ENCODE measurements at regions not wholly inside any gene's neighbourhood (a gene's known extent, or its start where the extent isn't known, plus 50 kb on each side); places are given as distances from the start of the nearest gene placed in this dataset.
"Not testable (repeated sequence)": the region's sequence is repeated elsewhere in the genome, so short reads cannot be mapped to it uniquely, and the experiment has no call there.

GRCh38 chr4:30837861-30838260 is 117.7 kb downstream of the PCDH7 start:
- no peak for DNase-seq (ENCODE audit: low spot score)

- DNase-seq (ENCODE audit: low spot score), result no peak
These were observed 118.2 kb downstream of the PCDH7 start for GRCh38 chr4:30838331-30838730.

- DNase-seq (ENCODE audit: low spot score), result peak; percentile 47
These were observed 119.7 kb downstream of the PCDH7 start for GRCh38 chr4:30839583-30840520.

- DNase-seq (ENCODE audit: low spot score), result peak; percentile 22
These were observed 120.4 kb downstream of the PCDH7 start for GRCh38 chr4:30840571-30840970.

GRCh38 chr4:30842142-30842541 is 122.0 kb downstream of the PCDH7 start:
- no peak for DNase-seq (ENCODE audit: low spot score)

GRCh38 chr4:30842689-30843088 is 122.5 kb downstream of the PCDH7 start:
- no peak for DNase-seq (ENCODE audit: low spot score)

GRCh38 chr4:30844861-30845582 is 124.9 kb downstream of the PCDH7 start:
- no peak for DNase-seq (ENCODE audit: low spot score)

- DNase-seq (ENCODE audit: low spot score), result no peak
These were observed 127.0 kb downstream of the PCDH7 start for GRCh38 chr4:30847167-30847566.

GRCh38 chr4:30847958-30848357 is 127.8 kb downstream of the PCDH7 start:
- no peak for DNase-seq (ENCODE audit: low spot score)

GRCh38 chr4:30854531-30854930 is 134.4 kb downstream of the PCDH7 start:
- no peak for DNase-seq (ENCODE audit: low spot score)

- no peak for DNase-seq (ENCODE audit: low spot score)
These were observed 135.1 kb downstream of the PCDH7 start for GRCh38 chr4:30855232-30855631.

- DNase-seq (ENCODE audit: low spot score), result no peak
These were observed 136.8 kb downstream of the PCDH7 start for GRCh38 chr4:30856795-30857564.

- no peak for DNase-seq (ENCODE audit: low spot score)
These were observed 140.8 kb downstream of the PCDH7 start for GRCh38 chr4:30860978-30861377.

GRCh38 chr4:30862196-30862595 is 142.0 kb downstream of the PCDH7 start:
- no peak for DNase-seq (ENCODE audit: low spot score)

GRCh38 chr4:30863021-30863420 is 142.9 kb downstream of the PCDH7 start:
- DNase-seq (ENCODE audit: low spot score), result no peak

- no peak for DNase-seq (ENCODE audit: low spot score)
These were observed 145.5 kb downstream of the PCDH7 start for GRCh38 chr4:30865691-30866090.

- no peak for DNase-seq (ENCODE audit: low spot score)
These were observed 146.2 kb downstream of the PCDH7 start for GRCh38 chr4:30866346-30866745.

GRCh38 chr4:30866907-30867306 is 146.7 kb downstream of the PCDH7 start:
- DNase-seq (ENCODE audit: low spot score), result no peak

GRCh38 chr4:30867427-30867826 is 147.3 kb downstream of the PCDH7 start:
- peak; percentile 17 for DNase-seq (ENCODE audit: low spot score)

GRCh38 chr4:30868111-30868895 is 148.1 kb downstream of the PCDH7 start:
- no peak for DNase-seq (ENCODE audit: low spot score)

- not testable (repeated sequence) for DNase-seq (ENCODE audit: low spot score)
These were observed 149.2 kb downstream of the PCDH7 start for GRCh38 chr4:30869387-30869786.

- no peak for DNase-seq (ENCODE audit: low spot score)
These were observed 150.3 kb downstream of the PCDH7 start for GRCh38 chr4:30870513-30870912.
